GM18909 (cell line): ENCODE measurements at regions not wholly inside any gene's neighbourhood (a gene's known extent, or its start where the extent isn't known, plus 50 kb on each side); places are given as distances from the start of the nearest gene placed in this dataset.

Experiments used
- ATAC-seq: cut with Tn5 transposase; IDR thresholded peaks from one replicate; pipeline ENCODE4 v1.9.1; 2021; ENCODE audit warnings: mild to moderate bottlenecking; ENCODE audit not compliant: unreplicated experiment, poor library complexity

GRCh38 chr2:134177351-134177931 lies 76.4 kb upstream of the MGAT5 start:
- no peak for ATAC-seq

GRCh38 chr2:134178138-134178877 lies 75.6 kb upstream of the MGAT5 start:
- peak; percentile 70 for ATAC-seq

- peak; percentile 61 for ATAC-seq
These were observed 72.7 kb upstream of the MGAT5 start for GRCh38 chr2:134181219-134181618.

GRCh38 chr2:134183679-134184078 lies 70.2 kb upstream of the MGAT5 start:
- ATAC-seq: no peak

GRCh38 chr2:134185639-134186038 lies 68.2 kb upstream of the MGAT5 start:
- ATAC-seq: no peak

- no peak for ATAC-seq
These were observed 64.7 kb upstream of the MGAT5 start for GRCh38 chr2:134189009-134189720.

GRCh38 chr2:134190062-134190806 lies 63.6 kb upstream of the MGAT5 start:
- ATAC-seq: no peak

- ATAC-seq: no peak
These were observed 63.1 kb upstream of the MGAT5 start for GRCh38 chr2:134190807-134191203.

GRCh38 chr2:134191835-134192234 lies 62.0 kb upstream of the MGAT5 start:
- ATAC-seq: no peak

GRCh38 chr2:134193006-134193405 lies 60.9 kb upstream of the MGAT5 start:
- ATAC-seq: no peak

GRCh38 chr2:134194519-134194918 lies 59.4 kb upstream of the MGAT5 start:
- no peak for ATAC-seq

GRCh38 chr2:134195341-134195740 lies 58.5 kb upstream of the MGAT5 start:
- no peak for ATAC-seq

- no peak for ATAC-seq
These were observed 56.4 kb upstream of the MGAT5 start for GRCh38 chr2:134197445-134197844.

- ATAC-seq: peak; percentile 55
These were observed 55.8 kb upstream of the MGAT5 start for GRCh38 chr2:134198006-134198634.

GRCh38 chr2:134199123-134199522 lies 54.7 kb upstream of the MGAT5 start:
- no peak for ATAC-seq

GRCh38 chr2:134200036-134200618 lies 53.7 kb upstream of the MGAT5 start:
- ATAC-seq: no peak

- ATAC-seq: no peak
These were observed 52.3 kb upstream of the MGAT5 start for GRCh38 chr2:134201533-134201932.

GRCh38 chr2:134202371-134202770 lies 51.5 kb upstream of the MGAT5 start:
- no peak for ATAC-seq

GRCh38 chr2:134203175-134203574 lies 50.7 kb upstream of the MGAT5 start:
- no peak for ATAC-seq
